ENCODE measurements at regions not wholly inside any gene's neighbourhood (a gene's known extent, or its start where the extent isn't known, plus 50 kb on each side); places are given as distances from the start of the nearest gene placed in this dataset.

- Histone ChIP-seq H3K4me2 (ENCODE audit: low read length) (no peak overlapping the region), H3K4me3 (ENCODE audit: low read depth, low read length, poor library complexity, severe bottlenecking) (no peak overlapping the region), H3K36me3 (ENCODE audit: insufficient read depth, low read length) (peaks cover 4% of the 10 kb centered on the region; the same call in 1 of the 2 replicates), H3K27ac (ENCODE audit: low read depth, low read length, poor library complexity, severe bottlenecking) (no peak overlapping the region), H4K20me1 (ENCODE audit: insufficient read depth, low read length) (no peaks in the 10 kb centered on the region), H2AFZ (ENCODE audit: low read length) (no peak overlapping the region), H3F3A (ENCODE audit: insufficient read depth, low read length) (no peaks in the 10 kb centered on the region), H3K9me3 (ENCODE audit: low read length) (peaks cover 6% of the 10 kb centered on the region; the same call in 1 of the 2 replicates), H3K79me2 (ENCODE audit: insufficient read depth, low read length) (no peaks in the 10 kb centered on the region), H3K4me1 (ENCODE audit: insufficient read depth, low read length, severe bottlenecking) (no peaks in the 10 kb centered on the region), H3K9ac (ENCODE audit: low read length) (no peak overlapping the region), H3K9me2 (ENCODE audit: low read depth, low read length) (no peaks in the 10 kb centered on the region), H3K27me3 (ENCODE audit: insufficient read depth, low read length) (peaks cover 13% of the 10 kb centered on the region; the same call in 1 of the 2 replicates)
- no peak for TF ChIP-seq CTCF (IDR thresholded peaks at IDR 0.05; ENCODE audit: low read length)
- no peak for TF ChIP-seq EZH2 (IDR thresholded peaks at IDR 0.05; ENCODE audit: borderline replicate concordance, low read length)
These were observed 185.4 kb downstream of the INHBB start for GRCh38 chr2:120531365-120531764.

GRCh38 chr2:120531863-120532600, 186.1 kb downstream of the INHBB start:
- no peak for TF ChIP-seq CTCF (IDR thresholded peaks at IDR 0.05; ENCODE audit: low read length)
- no peak for TF ChIP-seq EZH2 (IDR thresholded peaks at IDR 0.05; ENCODE audit: borderline replicate concordance, low read length)
- Histone ChIP-seq H3K27me3 (ENCODE audit: insufficient read depth, low read length) (peaks cover 13% of the 10 kb centered on the region; the same call in 1 of the 2 replicates), H3F3A (ENCODE audit: insufficient read depth, low read length) (no peaks in the 10 kb centered on the region), H3K4me2 (ENCODE audit: low read length) (no peak overlapping the region), H3K9ac (ENCODE audit: low read length) (no peak overlapping the region), H4K20me1 (ENCODE audit: insufficient read depth, low read length) (no peaks in the 10 kb centered on the region), H3K9me3 (ENCODE audit: low read length) (peaks cover 6% of the 10 kb centered on the region; the same call in 1 of the 2 replicates), H3K27ac (ENCODE audit: low read depth, low read length, poor library complexity, severe bottlenecking) (no peak overlapping the region), H3K36me3 (ENCODE audit: insufficient read depth, low read length) (peaks cover 4% of the 10 kb centered on the region; the same call in 1 of the 2 replicates), H2AFZ (ENCODE audit: low read length) (no peak overlapping the region), H3K9me2 (ENCODE audit: low read depth, low read length) (no peaks in the 10 kb centered on the region), H3K4me3 (ENCODE audit: low read depth, low read length, poor library complexity, severe bottlenecking) (no peak overlapping the region), H3K4me1 (ENCODE audit: insufficient read depth, low read length, severe bottlenecking) (no peaks in the 10 kb centered on the region), H3K79me2 (ENCODE audit: insufficient read depth, low read length) (no peaks in the 10 kb centered on the region)

- H3K4me3 ChIP-seq (ENCODE audit: low read depth, low read length, poor library complexity, severe bottlenecking), result no peak overlapping the region
- peaks cover 6% of the 10 kb centered on the region; the same call in 1 of the 2 replicates for H3K9me3 ChIP-seq (ENCODE audit: low read length)
- H3K4me2 ChIP-seq (ENCODE audit: low read length), result no peak overlapping the region
- no peak overlapping the region for H2AFZ ChIP-seq (ENCODE audit: low read length)
- H4K20me1 ChIP-seq (ENCODE audit: insufficient read depth, low read length), result no peaks in the 10 kb centered on the region
- H3K27me3 ChIP-seq (ENCODE audit: insufficient read depth, low read length), result peaks cover 16% of the 10 kb centered on the region
- TF ChIP-seq EZH2 (IDR thresholded peaks at IDR 0.05; ENCODE audit: borderline replicate concordance, low read length) (no peak), CTCF (IDR thresholded peaks at IDR 0.05; ENCODE audit: low read length) (no peak)
- no peaks in the 10 kb centered on the region for H3K79me2 ChIP-seq (ENCODE audit: insufficient read depth, low read length)
- H3K9me2 ChIP-seq (ENCODE audit: low read depth, low read length), result no peaks in the 10 kb centered on the region
- H3K4me1 ChIP-seq (ENCODE audit: insufficient read depth, low read length, severe bottlenecking), result no peaks in the 10 kb centered on the region
- no peaks in the 10 kb centered on the region for H3F3A ChIP-seq (ENCODE audit: insufficient read depth, low read length)
- H3K9ac ChIP-seq (ENCODE audit: low read length), result no peak overlapping the region
- no peak overlapping the region for H3K27ac ChIP-seq (ENCODE audit: low read depth, low read length, poor library complexity, severe bottlenecking)
- H3K36me3 ChIP-seq (ENCODE audit: insufficient read depth, low read length), result peaks cover 4% of the 10 kb centered on the region; the same call in 1 of the 2 replicates
These were observed 187.7 kb downstream of the INHBB start for GRCh38 chr2:120533625-120534024.

Data from OCI-LY1 (cell line).